CD4-positive, alpha-beta T cell treated with Interleukin-6 for 4 hours (primary cell): ENCODE measurements at regions not wholly inside any gene's neighbourhood (a gene's known extent, or its start where the extent isn't known, plus 50 kb on each side); places are given as distances from the start of the nearest gene placed in this dataset.
"Not testable (repeated sequence)": the region's sequence is repeated elsewhere in the genome, so short reads cannot be mapped to it uniquely, and the experiment has no call there.

Experiments
- DNase-seq: peaks from one replicate; pipeline ENCODE4 v3.0.0-alpha.2; 2020; ENCODE audit warnings: mixed read lengths

DNA sequence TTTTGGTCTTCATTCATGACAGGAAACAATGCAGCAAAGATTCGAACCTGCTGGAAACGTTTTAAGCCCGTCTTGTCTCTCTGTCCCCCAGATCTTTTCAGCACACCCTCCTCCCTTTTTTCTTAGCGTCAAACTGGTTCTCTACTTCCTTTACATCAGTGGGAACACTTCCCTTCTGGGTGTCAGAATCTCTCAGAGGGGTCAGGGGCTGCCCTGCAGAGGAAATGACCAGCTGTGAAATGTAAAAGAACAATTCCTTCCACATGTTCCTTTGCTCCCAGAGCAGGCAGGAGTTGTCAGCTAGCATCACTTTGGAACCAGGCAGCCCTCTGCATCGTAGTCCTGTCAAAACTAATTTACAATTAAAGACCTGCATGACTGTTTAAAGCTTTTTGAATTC, 619.0 kb downstream of the TFAP2A start:
- no peak for DNase-seq

DNA sequence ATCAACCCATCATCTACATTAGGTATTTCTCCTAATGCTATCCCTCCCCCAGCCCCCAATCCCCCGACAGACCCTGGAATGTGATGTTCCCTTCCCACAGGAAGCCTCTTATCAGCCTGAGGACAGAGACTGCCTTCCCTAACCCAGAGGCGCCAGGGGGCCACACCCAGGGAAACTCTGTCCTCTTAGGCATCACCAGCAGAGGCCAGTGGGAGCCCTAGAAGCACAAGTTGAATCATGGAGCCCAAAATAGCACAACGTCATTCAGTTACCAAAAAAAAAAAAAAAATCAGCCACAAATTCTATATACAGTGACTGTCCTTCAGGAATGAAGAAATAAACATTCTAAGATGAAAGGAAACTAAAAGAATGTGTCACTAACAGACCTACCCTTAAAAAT, 625.7 kb downstream of the TFAP2A start:
- DNase-seq = no peak

DNA sequence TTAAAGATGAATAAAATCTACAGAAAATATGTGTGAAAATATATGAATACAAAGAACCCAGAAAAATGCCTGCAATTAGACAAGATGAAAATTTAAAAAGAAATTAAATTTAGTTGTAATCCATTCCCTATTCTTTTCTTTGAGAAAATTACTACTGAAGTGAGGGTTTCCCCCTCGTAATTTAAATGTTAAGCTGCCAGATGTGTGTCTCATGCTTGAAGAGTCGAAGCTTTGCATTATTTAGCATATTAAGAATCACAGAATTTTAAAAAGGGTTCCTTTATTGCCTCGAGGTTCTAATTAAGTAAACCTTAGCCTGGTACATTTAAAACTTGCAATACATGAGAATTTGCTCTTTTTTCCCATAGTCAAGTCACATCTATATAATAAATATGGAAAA, 630.1 kb downstream of the TFAP2A start:
- DNase-seq = no peak

DNA sequence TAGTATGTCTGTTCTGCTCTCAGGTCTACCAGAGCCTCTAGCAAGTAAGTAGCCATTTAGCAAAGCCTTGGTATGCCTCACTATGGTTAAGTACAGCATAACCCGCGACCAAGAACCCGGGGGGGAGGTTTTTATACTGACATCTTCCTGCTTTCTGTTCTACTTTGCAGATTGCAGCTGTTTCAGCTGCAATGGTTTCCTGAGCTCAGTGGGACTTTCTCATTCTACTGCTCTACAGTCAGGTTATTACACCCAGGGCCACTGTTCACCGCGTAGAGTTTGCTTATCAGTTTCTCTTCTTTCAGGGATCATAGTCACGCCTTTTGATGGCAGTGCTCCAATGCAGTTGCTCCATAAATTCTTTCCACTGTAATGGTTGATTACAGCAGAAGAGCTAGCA, 631.3 kb downstream of the TFAP2A start:
- no peak for DNase-seq

DNA sequence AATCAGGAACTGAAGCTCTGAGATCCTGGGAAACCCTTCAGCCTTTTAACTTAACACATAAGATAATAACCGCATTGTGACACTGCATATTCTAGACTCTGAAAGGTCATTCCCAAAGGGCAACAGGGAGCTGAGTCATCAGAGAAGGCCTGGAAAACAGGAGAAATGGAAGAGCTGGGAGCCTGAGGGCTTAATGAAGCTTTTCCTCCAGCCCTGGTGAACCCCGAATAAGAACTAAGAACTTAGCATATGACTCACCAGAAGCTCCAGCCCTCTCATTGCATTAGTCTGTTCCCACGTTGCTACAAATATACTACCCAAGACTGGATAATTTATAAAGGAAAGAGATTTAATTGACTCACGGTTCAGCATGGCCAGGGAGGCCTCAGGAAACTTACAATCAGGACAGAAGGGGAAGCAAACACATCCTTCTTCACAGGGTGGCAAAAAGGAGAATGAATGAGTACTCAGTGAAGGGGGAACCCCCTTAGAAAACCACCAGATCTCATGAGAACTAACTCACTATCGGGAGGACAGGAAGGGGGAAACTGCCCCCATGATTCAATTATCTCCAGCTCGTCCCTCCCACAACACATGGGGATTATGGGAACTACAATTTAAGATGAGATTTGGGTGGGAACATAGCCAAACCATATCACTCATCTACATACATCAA, 648.5 kb downstream of the TFAP2A start:
- no peak for DNase-seq

DNA sequence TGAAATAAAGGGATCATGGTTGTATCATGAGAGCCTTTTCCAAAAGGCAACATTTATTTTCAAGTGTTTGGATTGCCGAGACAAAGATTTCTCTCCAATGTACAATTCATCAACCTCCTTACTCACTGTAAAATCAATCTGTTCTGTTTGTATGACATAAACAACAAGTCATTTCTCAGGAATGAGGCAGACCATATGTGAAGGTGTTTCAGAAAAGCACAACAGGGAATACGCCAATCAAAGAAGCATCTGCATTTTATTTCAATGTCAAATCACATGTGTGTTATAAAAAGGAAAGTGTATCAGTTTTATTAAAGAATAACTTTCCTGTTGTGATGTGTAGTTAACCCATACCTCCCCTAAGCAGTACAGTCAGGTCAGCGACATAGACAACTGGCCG, 653.7 kb downstream of the TFAP2A start:
- DNase-seq = no peak

DNA sequence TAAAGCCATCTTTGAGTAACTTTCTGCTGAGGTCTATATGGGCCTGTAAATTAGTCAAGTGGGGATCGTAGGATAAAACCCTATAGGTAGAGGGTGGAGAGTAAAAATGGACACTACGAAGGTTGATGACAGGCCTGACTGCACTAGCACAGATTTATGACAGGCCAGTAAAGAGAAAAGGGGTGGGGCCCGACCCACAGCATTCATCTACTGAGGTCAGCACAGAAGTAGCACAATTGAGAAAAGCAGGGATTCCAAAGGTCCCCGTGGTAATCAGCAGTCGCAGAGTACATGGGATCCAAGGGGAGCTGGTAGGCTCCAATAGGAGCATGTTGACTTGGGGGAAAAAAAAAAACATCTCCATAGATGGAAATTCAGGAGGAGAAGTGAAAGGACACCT, 660.4 kb downstream of the TFAP2A start:
- no peak for DNase-seq

DNA sequence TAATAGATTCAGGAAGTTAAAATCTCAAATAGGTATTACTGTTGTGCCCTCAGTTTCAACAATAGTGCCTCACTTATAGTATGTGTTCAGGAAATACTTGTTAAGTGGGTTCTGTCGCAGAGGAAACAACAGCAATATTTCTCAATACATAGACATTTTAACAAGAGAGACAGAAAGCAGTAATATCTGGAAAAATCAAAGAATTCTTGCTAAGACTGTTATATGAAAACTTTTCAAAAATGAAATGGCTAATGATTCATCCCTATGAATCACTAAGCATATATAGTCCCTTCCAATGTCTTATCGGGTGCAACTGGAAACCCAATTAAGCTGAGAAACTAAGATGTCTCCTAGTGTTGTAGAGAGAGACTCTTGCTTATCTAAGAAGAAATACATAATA, 668.9 kb downstream of the TFAP2A start:
- no peak for DNase-seq

DNA sequence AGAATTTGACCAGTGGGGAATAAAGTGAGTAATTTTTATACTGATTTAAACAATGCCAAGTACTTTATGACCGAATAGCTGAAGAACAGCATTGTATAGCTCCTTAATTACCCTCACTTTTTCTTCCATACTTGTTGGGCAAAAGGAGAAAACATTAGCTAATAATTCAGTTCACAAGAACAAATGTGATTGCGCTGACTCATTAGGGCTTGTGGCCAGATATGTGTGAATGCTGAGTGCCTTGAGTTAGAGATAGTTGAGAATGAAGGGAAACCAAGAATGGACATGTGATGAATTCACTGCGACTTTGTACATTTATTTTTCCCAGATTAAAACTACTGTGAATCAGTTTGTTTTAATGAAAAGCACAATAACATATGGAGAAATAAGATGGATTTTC, 669.4 kb downstream of the TFAP2A start:
- no peak for DNase-seq

DNA sequence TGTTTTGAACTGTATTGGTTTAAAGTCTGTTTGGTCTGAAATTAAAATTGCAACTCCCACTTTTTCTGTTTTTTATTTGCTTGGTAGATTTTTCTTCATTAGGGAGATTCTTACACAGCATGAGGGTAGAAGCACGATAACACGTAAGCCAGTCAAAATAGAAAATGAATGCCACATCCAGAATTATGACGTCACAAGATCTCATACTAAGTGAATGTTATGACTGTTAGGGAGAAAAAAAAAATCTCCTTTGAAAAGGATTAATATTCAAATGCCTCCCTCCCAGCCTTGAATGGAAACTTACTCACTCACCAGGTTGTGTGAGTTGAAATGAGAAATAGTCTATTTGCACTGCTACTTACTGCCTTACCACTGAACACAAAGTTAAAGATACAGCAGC, 670.8 kb downstream of the TFAP2A start:
- DNase-seq = no peak

DNA sequence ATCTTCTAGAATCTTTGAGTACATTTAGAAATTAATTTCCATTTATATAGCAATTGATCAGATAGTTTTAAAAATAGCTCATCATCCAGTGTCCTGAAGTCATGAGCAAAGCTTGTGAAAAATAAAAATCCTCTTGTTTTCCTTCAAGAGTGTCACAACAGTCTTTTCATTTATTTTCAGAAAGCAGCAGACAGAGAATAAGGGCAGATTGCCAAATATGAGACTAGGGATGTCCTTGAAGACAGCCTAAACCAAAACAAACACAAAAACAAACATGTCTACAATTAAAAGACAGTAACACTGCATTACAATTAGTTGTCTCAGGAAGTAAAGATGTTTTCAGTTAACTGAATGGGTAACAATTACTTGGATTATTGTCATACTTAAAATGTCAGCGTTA, 682.8 kb downstream of the TFAP2A start:
- no peak for DNase-seq

DNA sequence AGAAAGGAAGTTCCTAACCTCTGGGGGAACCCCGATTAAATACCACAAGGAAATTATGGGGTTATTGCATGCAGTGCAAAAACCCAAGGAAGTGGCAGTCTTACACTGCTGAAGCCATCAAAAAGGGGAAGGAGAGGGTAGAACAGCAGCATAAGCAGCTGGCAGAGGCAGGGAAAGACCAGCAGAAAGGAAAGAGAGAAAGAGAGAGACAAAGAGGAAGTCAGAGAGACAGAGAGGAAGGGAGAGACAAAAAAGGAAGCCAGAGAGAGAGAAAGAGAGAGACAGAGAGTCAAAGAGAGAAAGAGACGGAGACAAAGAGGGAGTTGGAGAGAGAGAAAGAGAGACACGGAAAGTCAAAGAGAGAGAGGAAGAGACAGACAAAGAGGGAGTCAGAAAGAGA, 689.1 kb downstream of the TFAP2A start:
- DNase-seq = not testable (repeated sequence)

DNA sequence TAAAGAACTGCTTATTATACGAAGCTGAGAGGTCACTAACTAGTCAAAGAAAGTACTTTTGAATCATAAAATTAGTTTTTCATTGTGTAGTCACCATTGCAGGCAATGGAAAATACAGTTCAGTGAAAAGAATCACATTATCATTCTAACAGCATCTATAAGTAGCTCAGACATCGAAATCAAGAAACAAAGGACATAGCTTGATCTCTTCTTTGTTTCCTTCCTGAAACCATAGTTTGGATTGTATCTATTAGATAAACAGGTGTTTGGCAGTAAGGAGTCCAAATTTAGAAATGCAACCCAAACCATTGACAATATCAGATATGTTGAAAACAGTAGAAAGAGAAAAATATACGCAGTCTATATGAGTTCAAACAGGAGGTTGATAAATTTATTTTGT, 697.3 kb downstream of the TFAP2A start:
- DNase-seq = no peak

DNA sequence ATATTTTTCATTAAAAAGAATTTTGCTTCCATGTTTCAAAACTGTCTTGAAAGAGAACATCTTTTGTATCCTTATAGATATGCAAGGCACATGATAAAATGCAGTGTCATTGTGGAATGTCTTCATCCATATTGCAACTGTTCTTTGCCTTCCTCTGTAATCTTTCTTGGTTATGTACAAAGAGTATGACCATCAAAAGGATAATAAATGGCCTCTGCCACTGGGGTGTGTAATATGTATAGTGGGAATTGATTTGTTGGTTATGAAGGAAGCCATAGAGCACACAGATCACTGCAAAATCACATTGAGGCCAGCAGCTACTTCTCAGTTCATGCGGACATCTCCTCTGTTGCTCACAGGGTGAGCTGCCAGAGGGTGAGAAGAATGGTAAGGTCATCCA, 703.5 kb downstream of the TFAP2A start:
- no peak for DNase-seq

DNA sequence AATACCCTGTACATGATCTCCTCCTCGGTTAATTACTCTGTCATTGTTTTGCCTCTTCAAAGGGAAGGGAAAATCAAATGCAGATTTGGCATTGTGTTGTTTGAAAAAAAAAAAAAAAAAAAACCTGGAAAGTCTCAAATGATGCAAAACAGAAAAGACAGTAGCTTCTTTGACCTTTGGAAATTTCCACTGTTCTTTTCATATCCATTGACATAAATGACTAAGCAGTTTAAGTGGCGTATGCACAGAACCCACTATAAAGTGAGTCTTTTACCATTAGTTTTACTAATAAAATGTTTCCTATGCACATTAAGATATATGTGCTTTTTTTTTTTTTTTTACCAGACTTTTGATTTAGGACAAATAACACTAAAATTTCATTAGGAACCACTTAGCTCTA, 704.3 kb downstream of the TFAP2A start:
- DNase-seq = no peak

DNA sequence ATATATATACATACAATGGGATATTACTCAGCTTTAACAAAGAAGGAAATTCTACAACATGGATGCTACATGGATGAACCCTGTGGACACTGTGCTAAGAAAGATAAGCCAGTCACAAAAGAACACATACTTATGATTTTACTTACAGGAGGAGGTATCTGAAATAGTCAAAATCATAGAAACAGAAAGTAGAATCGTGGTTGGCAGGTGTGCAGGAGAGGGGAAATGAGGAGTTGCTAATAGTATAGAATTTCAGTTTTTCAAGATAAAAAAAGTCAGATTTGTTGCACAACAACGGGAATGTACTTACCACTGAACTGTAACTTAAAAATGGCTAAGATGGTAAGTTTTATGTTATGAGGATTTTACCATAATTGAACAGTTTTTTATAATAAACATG, 706.3 kb downstream of the TFAP2A start:
- DNase-seq = no peak

DNA sequence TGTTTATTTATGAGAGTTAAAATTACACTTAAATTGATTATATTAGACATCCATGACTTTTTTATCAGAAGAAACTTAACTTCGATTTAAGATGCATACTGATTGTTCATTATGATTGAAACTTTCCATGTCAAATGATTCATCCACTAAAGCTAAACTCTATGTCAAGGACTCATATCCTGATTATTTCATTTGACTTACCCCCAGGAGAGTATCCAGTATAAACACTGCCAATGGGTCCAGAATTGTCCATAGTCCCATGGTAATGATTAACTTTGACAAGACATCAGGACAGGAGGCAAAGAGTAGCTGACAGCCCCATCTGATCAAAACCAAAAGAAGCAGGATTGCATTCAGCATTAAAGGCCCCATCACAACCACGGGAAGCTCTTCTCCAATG, 709.9 kb downstream of the TFAP2A start:
- no peak for DNase-seq

DNA sequence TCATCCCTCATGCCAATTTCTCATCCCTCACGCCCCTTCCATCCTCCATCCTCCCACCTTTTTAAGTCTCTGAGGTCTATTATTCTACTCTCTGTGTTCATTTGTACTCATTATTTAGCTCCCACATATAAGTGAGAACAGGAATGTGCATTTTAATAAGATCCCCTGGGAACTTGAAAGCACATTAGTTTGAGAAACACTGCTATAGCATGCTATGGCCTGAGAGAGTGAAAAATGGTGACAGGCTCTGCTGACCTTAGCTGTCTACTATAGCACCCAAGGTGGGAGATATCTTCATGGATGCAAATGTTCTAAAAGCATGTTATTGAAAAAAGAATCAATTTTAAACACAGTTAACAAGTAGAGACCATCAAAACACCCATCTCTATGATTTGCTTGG, 712.0 kb downstream of the TFAP2A start:
- DNase-seq = no peak

DNA sequence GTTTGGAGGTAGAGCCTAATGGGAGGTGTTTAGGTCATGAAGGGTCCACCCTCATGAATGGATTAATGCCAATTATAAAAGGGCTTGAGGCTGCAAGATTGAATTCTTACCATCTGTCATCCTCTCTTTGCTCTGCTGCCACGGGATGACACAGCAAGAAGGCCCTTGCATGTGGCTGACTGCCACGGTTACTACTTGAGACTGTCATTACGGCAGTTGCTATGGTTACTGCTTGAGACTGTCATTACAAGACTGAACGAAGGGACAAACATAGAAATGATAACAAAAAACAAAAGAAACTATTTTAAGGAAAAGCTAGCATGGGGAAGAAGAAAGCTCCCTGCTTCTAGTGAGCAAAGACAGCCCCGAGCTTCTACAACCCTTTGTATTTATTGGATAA, 715.0 kb downstream of the TFAP2A start:
- no peak for DNase-seq

DNA sequence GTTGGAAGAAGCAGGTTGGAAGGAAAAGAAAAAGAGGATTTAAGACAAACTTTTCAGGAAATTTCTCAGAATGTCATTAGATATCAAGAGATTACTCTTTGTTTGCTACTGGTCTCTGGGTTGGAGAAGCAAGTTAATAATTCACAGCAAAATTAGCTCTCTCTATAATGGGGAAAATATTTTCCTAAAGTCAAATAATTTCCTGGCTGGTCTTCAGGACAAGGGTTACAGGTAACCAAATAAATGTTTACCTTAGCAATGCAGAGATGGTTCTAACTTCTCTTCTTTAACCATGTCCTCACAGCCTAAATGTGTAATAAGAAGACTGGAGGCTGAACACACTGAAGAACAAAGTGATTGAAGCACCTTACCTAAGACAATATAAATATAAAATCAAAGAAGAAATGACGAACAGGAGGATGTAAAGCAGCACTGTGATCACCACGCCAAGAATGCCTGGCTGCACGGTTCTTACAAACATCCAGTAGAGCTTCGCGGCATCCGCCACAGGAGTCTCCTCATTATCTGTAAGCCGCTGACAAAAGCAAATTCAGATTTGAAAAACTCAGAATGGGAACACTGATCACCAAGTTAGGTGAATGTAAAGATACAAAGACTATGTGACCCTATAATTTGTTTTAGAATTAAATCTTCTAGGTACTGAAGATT, 717.5 kb downstream of the TFAP2A start:
- DNase-seq = no peak

DNA sequence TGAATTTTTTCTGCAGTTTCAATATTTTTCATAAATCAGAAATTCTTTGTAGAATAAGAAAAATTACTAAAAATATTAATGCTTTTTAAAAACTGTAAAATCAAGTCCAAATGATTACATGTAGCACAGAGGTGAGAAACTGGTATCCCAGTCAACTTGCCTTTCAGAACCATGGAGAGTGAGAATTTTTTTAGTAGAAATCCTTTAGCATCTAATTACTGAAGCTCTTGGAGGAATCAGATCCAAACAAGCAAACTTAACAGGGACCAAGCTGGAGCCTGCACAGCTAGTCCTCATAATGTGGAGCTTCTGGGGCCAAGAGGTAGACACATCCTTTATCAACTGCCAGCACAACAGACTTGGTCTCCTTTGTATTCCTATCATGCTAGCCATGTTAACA, 724.5 kb downstream of the TFAP2A start:
- no peak for DNase-seq

DNA sequence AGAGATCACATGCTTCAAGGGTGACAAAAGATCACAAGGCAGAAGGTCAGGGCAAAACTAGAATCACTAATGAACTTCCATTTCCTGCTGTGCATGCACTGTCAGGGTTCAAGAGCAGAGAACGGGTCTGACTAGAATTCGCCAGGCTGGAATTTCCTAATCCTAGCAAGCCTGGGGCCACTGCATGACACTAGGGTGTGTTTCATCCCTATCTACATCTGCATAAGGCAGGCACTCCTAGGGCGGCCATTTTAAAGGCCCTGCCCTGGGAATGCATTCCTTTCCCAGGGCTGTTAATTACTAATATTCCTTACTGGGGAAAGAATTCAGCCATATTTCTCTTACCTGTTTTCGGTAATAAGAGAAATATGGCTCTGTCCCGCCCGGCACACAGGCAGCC, 734.1 kb downstream of the TFAP2A start:
- DNase-seq = not testable (repeated sequence)

DNA sequence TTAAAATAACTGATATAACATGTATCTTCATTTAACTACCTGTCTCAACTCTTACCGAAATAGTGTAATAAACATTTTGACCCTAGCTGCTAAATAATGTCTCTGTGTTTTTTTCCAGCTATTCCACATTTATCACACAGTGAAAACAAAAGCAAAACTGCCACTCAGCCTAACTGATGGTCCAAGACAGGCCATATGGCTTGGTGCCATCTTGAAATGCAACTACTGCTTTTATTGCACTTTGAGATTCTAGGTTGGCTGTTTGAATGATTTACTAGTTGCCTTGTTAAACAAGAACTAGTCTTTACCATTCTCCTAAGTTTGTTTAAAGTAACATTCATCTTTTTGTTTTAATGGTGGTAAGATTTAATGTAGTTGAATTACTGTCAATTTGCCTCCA, 739.8 kb downstream of the TFAP2A start:
- no peak for DNase-seq

DNA sequence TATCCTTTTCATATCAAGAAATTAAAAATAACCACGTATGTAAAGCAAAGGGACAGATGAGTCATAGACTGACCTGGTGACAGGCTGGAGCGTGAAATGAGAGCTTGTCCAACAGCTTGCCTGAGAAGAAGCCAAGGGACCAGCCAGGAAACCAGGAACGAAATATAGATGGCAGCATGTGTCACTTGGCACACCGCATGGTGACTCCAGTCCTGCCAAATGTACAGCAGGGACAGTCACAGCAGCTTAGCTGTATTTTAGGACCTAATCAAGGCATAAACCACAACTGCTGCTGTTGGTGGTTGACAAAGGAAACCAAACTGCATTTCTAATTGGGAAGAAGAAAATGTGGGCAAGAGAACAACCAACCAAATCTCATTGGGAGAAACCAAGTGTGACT, 755.0 kb downstream of the TFAP2A start:
- DNase-seq = no peak

DNA sequence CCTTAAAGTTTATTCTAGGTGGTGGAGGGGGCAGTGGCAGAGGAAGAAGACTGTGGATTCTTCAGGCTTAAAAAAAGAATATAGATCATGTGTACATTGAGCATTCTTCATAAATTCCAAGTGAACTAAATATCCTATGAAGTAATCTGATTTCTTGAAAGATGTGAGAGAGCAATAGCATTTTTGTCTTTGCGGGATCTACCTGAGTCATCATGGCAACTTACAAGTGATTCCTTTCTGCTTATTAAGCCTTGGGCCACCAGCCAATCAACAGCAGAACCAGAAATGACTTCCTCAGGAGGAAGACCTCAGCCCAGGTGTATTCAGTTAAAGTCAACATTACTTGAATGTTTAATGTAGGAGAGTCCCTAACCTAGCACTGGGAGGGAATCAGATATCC, 756.9 kb downstream of the TFAP2A start:
- no peak for DNase-seq
